ENCODE measurements at regions not wholly inside any gene's neighbourhood (a gene's known extent, or its start where the extent isn't known, plus 50 kb on each side); places are given as distances from the start of the nearest gene placed in this dataset.

GRCh38 chr13:85501616-85502015 lies 297.6 kb downstream of the SLITRK6 start (continued):
- TF ChIP-seq CTCF (conservative IDR thresholded peaks at IDR 0.05; ENCODE audit: low read depth in 2 of 2): no peak
- TF ChIP-seq STAT1 (IDR thresholded peaks at IDR 0.05; ENCODE audit: unreplicated experiment): no peak
- TF ChIP-seq REST (IDR thresholded peaks at IDR 0.05; ENCODE audit: unreplicated experiment): no peak

GRCh38 chr13:85500696-85501256 lies 298.4 kb downstream of the SLITRK6 start:
- Histone ChIP-seq H3K79me2 (replicated peaks; ENCODE audit: insufficient read depth) (no peaks in the 10 kb centered on the region), H3K9me2 (ENCODE audit: insufficient read depth) (0 out of 2 replicates have a peak, but pooled peaks cover 10% of the 10 kb centered on the region), H3F3A (replicated peaks; ENCODE audit: low read depth) (no peaks in the 10 kb centered on the region), H3K27ac (ENCODE audit: low read depth) (peak overlapping the region; percentile 16; the same call in 1 of the 2 replicates), H4K20me1 (replicated peaks; ENCODE audit: insufficient read depth) (no peaks in the 10 kb centered on the region), H3K4me1 (ENCODE audit: insufficient read depth) (peaks cover 20% of the 10 kb centered on the region), H3K4me2 (peak overlapping the region; percentile 64), H3K4me3 (no peak overlapping the region), H3K27me3 (ENCODE audit: insufficient read depth) (no peaks in the 10 kb centered on the region), H3K36me3 (ENCODE audit: insufficient read depth) (no peaks in the 10 kb centered on the region), H2AFZ (no peak overlapping the region)
- Mint-ChIP-seq H3K4me3 (no peak overlapping the region), H3K27ac (peak overlapping the region; percentile 52; the same call in 1 of the 2 replicates), H3K9me3 (no peaks in the 10 kb centered on the region), H3K27me3 (ENCODE audit: insufficient read depth, low read depth, poor library complexity) (no peaks in the 10 kb centered on the region), H3K36me3 (ENCODE audit: low read depth) (no peaks in the 10 kb centered on the region), H3K4me1 (peaks cover 19% of the 10 kb centered on the region)
- ATAC-seq (no peak), DNase-seq (ENCODE audit: low spot score) (no peak)
- TF ChIP-seq STAT1 (IDR thresholded peaks at IDR 0.05; ENCODE audit: unreplicated experiment) (no peak), ZNF114 (CRISPR knock-in tag; IDR thresholded peaks at IDR 0.05) (no peak), ETS1 (IDR thresholded peaks at IDR 0.05) (no peak), JUNB (IDR thresholded peaks at IDR 0.05; ENCODE audit: unreplicated experiment) (no peak), ZNF462 (CRISPR knock-in tag; IDR thresholded peaks at IDR 0.05) (no peak), EZH2 (IDR thresholded peaks at IDR 0.05; ENCODE audit: low read depth, unreplicated experiment) (no peak), NANOG (IDR thresholded peaks at IDR 0.05; ENCODE audit: borderline replicate concordance) (no peak), POLR2AphosphoS5 (IDR thresholded peaks at IDR 0.05; ENCODE audit: low read depth) (no peak)
